Panc1 (cell line): ENCODE measurements at regions not wholly inside any gene's neighbourhood (a gene's known extent, or its start where the extent isn't known, plus 50 kb on each side); places are given as distances from the start of the nearest gene placed in this dataset.

Experiments
- ATAC-seq: fragments of 200-7000 bp; cut with Tn5 transposase; 2 replicates; pipeline ENCODE4 v1.9.1; 2020; ENCODE audit warnings: mild to moderate bottlenecking, moderate library complexity
- BruUV-seq: library from RNA; stranded (reverse); fragments of 400-500 nt; replicated peaks from 2 replicates; lab custom pipeline; 2021; lab: Mats Ljungman, UMichigan
- CTCF ChIA-PET: fragments of 300-600 bp; sonication (Branson Sonifier 250); formaldehyde crosslinking; loops from one replicate; lab custom pipeline; 2022; ENCODE audit warnings: antibody characterized with exemption; lab: Charles Lee
- POLR2A ChIA-PET: fragments of 300-600 bp; sonication (Branson Sonifier 250); formaldehyde crosslinking; loops from one replicate; lab custom pipeline; 2022; ENCODE audit warnings: antibody characterized with exemption; lab: Charles Lee
- DNase-seq: peaks from one replicate; pipeline ENCODE4 v3.0.0-alpha.2; 2010; ENCODE audit warnings: low read depth, low spot score
- H3K27ac ChIP-seq: 2 replicates; pipeline ENCODE4 v1.5.1; 2011; ENCODE audit warnings: mild to moderate bottlenecking, low read length, inconsistent platforms
- H3K27me3 ChIP-seq: fragments of 200-500 bp; sonication (Bioruptor generic); 2 replicates; pipeline ENCODE4 v1.6.0; 2014; ENCODE audit warnings: low read length, inconsistent platforms; ENCODE audit not compliant: control insufficient read depth, insufficient read depth
- H3K36me3 ChIP-seq: fragments of 200-500 bp; sonication (Bioruptor generic); 2 replicates; pipeline ENCODE4 v1.5.1; 2014; ENCODE audit warnings: inconsistent platforms, mild to moderate bottlenecking, low read length, moderate library complexity; ENCODE audit not compliant: control insufficient read depth, insufficient read depth
- H3K4me1 ChIP-seq: 2 replicates; pipeline ENCODE4 v1.5.1; 2011; ENCODE audit warnings: inconsistent platforms, mild to moderate bottlenecking, low read length, moderate library complexity; ENCODE audit not compliant: control insufficient read depth, insufficient read depth
- H3K4me3 ChIP-seq, 2 experiments: 2 replicates each; pipeline ENCODE4 v1.5.1; 2011 to 2012; ENCODE audit warnings: low read depth in 2 of 2, low read length in 2 of 2, mild to moderate bottlenecking in 2 of 2, inconsistent platforms in 1 of 2, moderate library complexity in 1 of 2
- H3K9me3 ChIP-seq: fragments of 200-500 bp; sonication (Bioruptor generic); 2 replicates; pipeline ENCODE4 v1.5.1; 2014; ENCODE audit warnings: low read depth, mild to moderate bottlenecking, inconsistent platforms, low read length, moderate library complexity; ENCODE audit not compliant: control insufficient read depth, insufficient read depth
- CTCF ChIP-seq: fragments of 450-650 bp; IDR thresholded peaks from 2 replicates; pipeline ENCODE4 v1.5.1; 2017; ENCODE audit warnings: mild to moderate bottlenecking
- POLR2AphosphoS5 ChIP-seq: IDR thresholded peaks from 2 replicates; pipeline ENCODE4 v1.6.1; 2012; ENCODE audit warnings: mild to moderate bottlenecking, low read depth, low read length, moderate library complexity
- REST ChIP-seq, 2 experiments: IDR thresholded peaks; 2 replicates each; pipeline ENCODE4 v1.6.1; 2011 to 2012; ENCODE audit warnings: low read depth in 2 of 2, control low read depth in 1 of 2, low read length in 1 of 2, mild to moderate bottlenecking in 1 of 2, moderate library complexity in 1 of 2; ENCODE audit not compliant: insufficient read depth in 1 of 2
- SIN3A ChIP-seq: IDR thresholded peaks from 2 replicates; pipeline ENCODE4 v1.6.1; 2012; ENCODE audit warnings: low read depth, mild to moderate bottlenecking, low read length, moderate library complexity, borderline replicate concordance; ENCODE audit not compliant: insufficient read depth
- TCF7L2 ChIP-seq: IDR thresholded peaks from 2 replicates; pipeline ENCODE4 v1.6.1; 2011; ENCODE audit warnings: mild to moderate bottlenecking, low read depth, low read length, inconsistent platforms
- in situ Hi-C: cut with HindIII; loops from 2 replicates; pipeline ENCODE4 v1.10.0; 2016; ENCODE audit warnings: low sequenced_read_pairs, low pct_unique_long_range_greater_than_20kb
- intact Hi-C: fragments of 100-400 bp; cut with micrococcal nuclease; formaldehyde crosslinking; loops from one replicate; pipeline ENCODE4 v1.10.0; 2022; ENCODE audit not compliant: unreplicated experiment

- BruUV-seq: no TSS peak
- TF ChIP-seq TCF7L2 (no peak), CTCF (no peak), REST (IDR thresholded peaks at IDR 0.05; ENCODE audit: insufficient read depth in 1 of 2, low read depth in 2 of 2, low read length in 1 of 2) (no peak), SIN3A (no peak), POLR2AphosphoS5 (no peak)
- H3K9me3 ChIP-seq: no peaks in the 10 kb centered on the region
- ChIA-PET CTCF (no interaction called here), POLR2A (no interaction called here)
- H3K4me1 ChIP-seq: no peaks in the 10 kb centered on the region
- intact Hi-C loops: no loop called here
- in situ Hi-C loops: no loop called here
- H3K4me3 ChIP-seq: no peak overlapping the region
- H3K27me3 ChIP-seq: no peaks in the 10 kb centered on the region
- no peak for DNase-seq
- ATAC-seq: no peak
- H3K27ac ChIP-seq: no peak overlapping the region
- no peaks in the 10 kb centered on the region for H3K36me3 ChIP-seq
Measured at GRCh38 chr13:91219201-91219600, 128.3 kb upstream of the MIR17HG start.

- POLR2A ChIA-PET: no interaction called here
- no peaks in the 10 kb centered on the region for H3K4me1 ChIP-seq
- H3K36me3 ChIP-seq: no peaks in the 10 kb centered on the region
- H3K4me3 ChIP-seq: no peak overlapping the region
- no peaks in the 10 kb centered on the region for H3K9me3 ChIP-seq
- no peak for ATAC-seq
- DNase-seq: no peak
- CTCF ChIA-PET: no interaction called here
- no peaks in the 10 kb centered on the region for H3K27me3 ChIP-seq
- no TSS peak for BruUV-seq
- intact Hi-C loops (no loop called here), in situ Hi-C loops (no loop called here)
- no peak overlapping the region for H3K27ac ChIP-seq
- TF ChIP-seq SIN3A (no peak), POLR2AphosphoS5 (no peak), CTCF (no peak), TCF7L2 (no peak), REST (IDR thresholded peaks at IDR 0.05; ENCODE audit: insufficient read depth in 1 of 2, low read depth in 2 of 2, low read length in 1 of 2) (no peak)
Measured at GRCh38 chr13:91220872-91221271, 126.6 kb upstream of the MIR17HG start.
